Upper lobe of left lung (tissue), 6 donors: ENCODE measurements at regions not wholly inside any gene's neighbourhood (a gene's known extent, or its start where the extent isn't known, plus 50 kb on each side); places are given as distances from the start of the nearest gene placed in this dataset.
A peak's percentile ranks its signal among the peaks of the same experiment; 100 is the strongest.

Source experiments
- ATAC-seq, 2 donors: fragments of 200-7000 bp; cut with Tn5 transposase; one replicate each; pipeline ENCODE4 v1.9.1; 2022; ENCODE audit warnings: mild to moderate bottlenecking in 2 of 2, moderate library complexity in 2 of 2; ENCODE audit not compliant: low FRiP score in 2 of 2
- DNase-seq, 2 donors: peaks; one replicate each; pipeline ENCODE4 v3.0.0-alpha.2; 2019 to 2020
- H3K27ac ChIP-seq, 4 donors: fragments of 200-600 bp; sonication (generic); one replicate each; pipeline ENCODE4 v1.5.1; 2016 to 2019
- H3K27me3 ChIP-seq, 4 donors: fragments of 200-600 bp; sonication (generic); one replicate each; pipeline ENCODE4 v1.5.1; 2017 to 2019
- H3K36me3 ChIP-seq, 4 donors: fragments of 200-600 bp; sonication (generic); one replicate each; pipeline ENCODE4 v1.5.1; 2016 to 2019
- H3K4me1 ChIP-seq, 4 donors: fragments of 200-600 bp; sonication (generic); one replicate each; pipeline ENCODE4 v1.5.1; 2018 to 2019
- H3K4me3 ChIP-seq, 4 donors: fragments of 200-600 bp; sonication (generic); one replicate each; pipeline ENCODE4 v1.5.1; 2017 to 2019; ENCODE audit warnings: mild to moderate bottlenecking in 2 of 4, moderate library complexity in 1 of 4
- H3K9me3 ChIP-seq, 4 donors: fragments of 200-600 bp; sonication (generic); one replicate each; pipeline ENCODE4 v1.5.1; 2018 to 2019
- CTCF ChIP-seq, 6 experiments: fragments of 450-650 bp in 4 of 6; fragments of 200-600 bp in 2 of 6; sonication (generic) in 2 of 6; IDR thresholded peaks; one replicate each; pipeline ENCODE4 v1.5.1; 2016 to 2019; ENCODE audit warnings: antibody characterized with exemption in 6 of 6
- EP300 ChIP-seq, 4 donors: sonication (generic); formaldehyde crosslinking; IDR thresholded peaks; one replicate each; pipeline ENCODE4 v1.5.1; 2017; ENCODE audit warnings: antibody characterized with exemption in 4 of 4, control low read depth in 2 of 4
- POLR2A ChIP-seq, 4 donors: fragments of 450-650 bp; IDR thresholded peaks; one replicate each; pipeline ENCODE4 v1.5.1; 2016 to 2017; ENCODE audit warnings: antibody characterized with exemption in 4 of 4, mild to moderate bottlenecking in 2 of 4
- POLR2AphosphoS5 ChIP-seq, 2 donors: sonication (generic); formaldehyde crosslinking; IDR thresholded peaks; one replicate each; pipeline ENCODE4 v1.5.1; 2017; ENCODE audit warnings: antibody characterized with exemption in 2 of 2
- WGBS, 2 donors: methylation state at CpG; one replicate each; pipeline ENCODE4 v1.1.5; 2017 to 2018; 5-methylcytosine and 5-hydroxymethylcytosine counted together
- donor health status: DM: no; HTN: no; CAD: no; lungs with moderate emphysema.
- donor health status: DM: no; HTN: yes; CAD: no; lungs with severe emphysema.

- Histone ChIP-seq H3K4me3 (no peak overlapping the region), H3K27me3 (no peaks in the 10 kb centered on the region), H3K4me1 (no peaks in the 10 kb centered on the region), H3K9me3 (no peaks in the 10 kb centered on the region), H3K27ac (no peak overlapping the region), H3K36me3 (no peaks in the 10 kb centered on the region)
- 95 to 100% methylated on average over 1 of the region's 1 CpG for WGBS, 2 donors
- ATAC-seq: no peak
- no peak for DNase-seq
- no peak for TF ChIP-seq CTCF (IDR thresholded peaks at IDR 0.05)
- no peak for TF ChIP-seq POLR2A (IDR thresholded peaks at IDR 0.05)
- TF ChIP-seq POLR2AphosphoS5 (IDR thresholded peaks at IDR 0.05): no peak
- no peak for TF ChIP-seq EP300 (IDR thresholded peaks at IDR 0.05)
These were observed 68.9 kb upstream of the CREB5 start for GRCh38 chr7:28343462-28343861.

GRCh38 chr7:28346256-28346655, 66.1 kb upstream of the CREB5 start:
- Histone ChIP-seq H3K4me1 (no peaks in the 10 kb centered on the region), H3K9me3 (no peaks in the 10 kb centered on the region), H3K27ac (no peak overlapping the region), H3K36me3 (no peaks in the 10 kb centered on the region), H3K27me3 (no peaks in the 10 kb centered on the region), H3K4me3 (no peak overlapping the region)
- TF ChIP-seq POLR2AphosphoS5 (IDR thresholded peaks at IDR 0.05) (no peak), CTCF (IDR thresholded peaks at IDR 0.05) (no peak), EP300 (IDR thresholded peaks at IDR 0.05) (no peak), POLR2A (IDR thresholded peaks at IDR 0.05) (no peak)
- 63 to 83% methylated on average over 1 of the region's 1 CpG for WGBS, 2 donors
- no peak for ATAC-seq
- no peak for DNase-seq

GRCh38 chr7:28346676-28347363, 65.5 kb upstream of the CREB5 start:
- Histone ChIP-seq H3K4me1 (no peaks in the 10 kb centered on the region), H3K36me3 (no peaks in the 10 kb centered on the region), H3K27ac (no peak overlapping the region), H3K9me3 (no peaks in the 10 kb centered on the region), H3K27me3 (no peaks in the 10 kb centered on the region), H3K4me3 (no peak overlapping the region)
- peak in 1 of 2 donors; percentile 56 for ATAC-seq
- 81 to 84% methylated on average over 3 of the region's 3 CpGs for WGBS, 2 donors
- DNase-seq: no peak
- no peak for TF ChIP-seq EP300 (IDR thresholded peaks at IDR 0.05)
- no peak for TF ChIP-seq CTCF (IDR thresholded peaks at IDR 0.05)

- no peaks in the 10 kb centered on the region for H3K9me3 ChIP-seq
- WGBS, 2 donors: 68 to 79% methylated on average over 12 of the region's 12 CpGs
- H3K4me1 ChIP-seq: no peaks in the 10 kb centered on the region
- H3K27ac ChIP-seq: no peak overlapping the region
- H3K36me3 ChIP-seq: no peaks in the 10 kb centered on the region
- DNase-seq (no peak), ATAC-seq (peak; percentile 21 to 70)
- no peak overlapping the region for H3K4me3 ChIP-seq
- TF ChIP-seq EP300 (IDR thresholded peaks at IDR 0.05) (no peak), CTCF (IDR thresholded peaks at IDR 0.05) (no peak), POLR2AphosphoS5 (IDR thresholded peaks at IDR 0.05) (no peak), POLR2A (IDR thresholded peaks at IDR 0.05) (no peak)
- H3K27me3 ChIP-seq: no peaks in the 10 kb centered on the region
These were observed 64.6 kb upstream of the CREB5 start for GRCh38 chr7:28347475-28348318.
